Epithelial cell of esophagus (primary cell): ENCODE measurements at regions not wholly inside any gene's neighbourhood (a gene's known extent, or its start where the extent isn't known, plus 50 kb on each side); places are given as distances from the start of the nearest gene placed in this dataset.
"Not testable (repeated sequence)": the region's sequence is repeated elsewhere in the genome, so short reads cannot be mapped to it uniquely, and the experiment has no call there.

Experiments
- DNase-seq: peaks from one replicate; pipeline ENCODE4 v3.0.0; 2010; ENCODE audit warnings: low read depth
- H3K4me3 ChIP-seq: 2 replicates; pipeline ENCODE4 v1.5.1; 2011; ENCODE audit warnings: mild to moderate bottlenecking, low read length, control low read depth
- CTCF ChIP-seq: IDR thresholded peaks from 2 replicates; pipeline ENCODE4 v1.5.1; 2011; ENCODE audit warnings: low read depth, mild to moderate bottlenecking, low read length, control low read depth, inconsistent platforms; ENCODE audit not compliant: insufficient read depth; ENCODE audit errors: missing control alignments

GRCh38 chr2:193428336-193428818 lies 1233.6 kb upstream of the TMEFF2 start:
- no peak for DNase-seq
- no peak for TF ChIP-seq CTCF
- H3K4me3 ChIP-seq: no peak overlapping the region

- not testable (repeated sequence) for H3K4me3 ChIP-seq, DNase-seq
These were observed 1217.6 kb upstream of the TMEFF2 start for GRCh38 chr2:193412368-193412767.

- DNase-seq: peak; percentile 25
- TF ChIP-seq CTCF: no peak
- H3K4me3 ChIP-seq: no peak overlapping the region
These were observed 1215.2 kb upstream of the TMEFF2 start for GRCh38 chr2:193409951-193410350.

- TF ChIP-seq CTCF: no peak
- H3K4me3 ChIP-seq: no peak overlapping the region
- no peak for DNase-seq
These were observed 1187.8 kb upstream of the TMEFF2 start for GRCh38 chr2:193382583-193382982.

GRCh38 chr2:193377789-193378188 lies 1183.1 kb upstream of the TMEFF2 start:
- peak; percentile 52 for DNase-seq
- TF ChIP-seq CTCF: no peak
- H3K4me3 ChIP-seq: no peak overlapping the region

- TF ChIP-seq CTCF: no peak
- H3K4me3 ChIP-seq: no peak overlapping the region
- no peak for DNase-seq
These were observed 1178.4 kb upstream of the TMEFF2 start for GRCh38 chr2:193373120-193373519.

GRCh38 chr2:193371200-193371599 lies 1176.5 kb upstream of the TMEFF2 start:
- DNase-seq: no peak
- no peak for TF ChIP-seq CTCF
- H3K4me3 ChIP-seq: no peak overlapping the region
